NCI-H510A treated with DMSO at 0.1 percent for 48 hours (cell line): ENCODE measurements at regions not wholly inside any gene's neighbourhood (a gene's known extent, or its start where the extent isn't known, plus 50 kb on each side); places are given as distances from the start of the nearest gene placed in this dataset.

ENCODE experiments used
- DNase-seq: peaks from one replicate; lab custom pipeline; 2025; lab: John Stamatoyannopoulos, UW

- DNase-seq, result no peak
Measured at GRCh38 chr2:5242751-5243150, 449.4 kb upstream of the SOX11 start.

- DNase-seq, result no peak
Measured at GRCh38 chr2:5250482-5250881, 441.7 kb upstream of the SOX11 start.

- DNase-seq, result no peak
Measured at GRCh38 chr2:5253263-5253662, 438.9 kb upstream of the SOX11 start.

- no peak for DNase-seq
Measured at GRCh38 chr2:5254791-5255332, 437.3 kb upstream of the SOX11 start.

- no peak for DNase-seq
Measured at GRCh38 chr2:5263291-5263690, 428.9 kb upstream of the SOX11 start.

GRCh38 chr2:5264361-5264760 is 427.8 kb upstream of the SOX11 start:
- no peak for DNase-seq

- DNase-seq, result no peak
Measured at GRCh38 chr2:5285061-5285460, 407.1 kb upstream of the SOX11 start.

- DNase-seq, result peak; percentile 14
Measured at GRCh38 chr2:5285872-5286769, 406.1 kb upstream of the SOX11 start.

- no peak for DNase-seq
Measured at GRCh38 chr2:5287558-5288334, 404.4 kb upstream of the SOX11 start.

GRCh38 chr2:5290900-5291546 is 401.2 kb upstream of the SOX11 start:
- no peak for DNase-seq

- DNase-seq, result no peak
Measured at GRCh38 chr2:5304640-5305039, 387.5 kb upstream of the SOX11 start.

- DNase-seq, result no peak
Measured at GRCh38 chr2:5315041-5315440, 377.1 kb upstream of the SOX11 start.

- no peak for DNase-seq
Measured at GRCh38 chr2:5315512-5315911, 376.7 kb upstream of the SOX11 start.

GRCh38 chr2:5316001-5316490 is 376.1 kb upstream of the SOX11 start:
- no peak for DNase-seq

GRCh38 chr2:5319493-5319892 is 372.7 kb upstream of the SOX11 start:
- DNase-seq, result no peak

- DNase-seq, result no peak
Measured at GRCh38 chr2:5322396-5322795, 369.8 kb upstream of the SOX11 start.

- DNase-seq, result no peak
Measured at GRCh38 chr2:5325523-5325922, 366.7 kb upstream of the SOX11 start.

- no peak for DNase-seq
Measured at GRCh38 chr2:5328826-5329225, 363.4 kb upstream of the SOX11 start.

GRCh38 chr2:5329763-5330162 is 362.4 kb upstream of the SOX11 start:
- no peak for DNase-seq

GRCh38 chr2:5330961-5331360 is 361.2 kb upstream of the SOX11 start:
- no peak for DNase-seq

- DNase-seq, result no peak
Measured at GRCh38 chr2:5332925-5333324, 359.3 kb upstream of the SOX11 start.

GRCh38 chr2:5339473-5339872 is 352.7 kb upstream of the SOX11 start:
- DNase-seq, result no peak
